Ishikawa (cell line): ENCODE measurements at regions not wholly inside any gene's neighbourhood (a gene's known extent, or its start where the extent isn't known, plus 50 kb on each side); places are given as distances from the start of the nearest gene placed in this dataset.

Experiments used
- CEBPB ChIP-seq: IDR thresholded peaks from 2 replicates; pipeline ENCODE4 v1.6.1; 2012
- CREB1 ChIP-seq: IDR thresholded peaks from 2 replicates; pipeline ENCODE4 v1.6.1; 2012; ENCODE audit warnings: low read depth
- EGR1 ChIP-seq: IDR thresholded peaks from 2 replicates; pipeline ENCODE4 v1.6.1; 2012
- EP300 ChIP-seq: IDR thresholded peaks from 2 replicates; pipeline ENCODE4 v1.6.1; 2012; ENCODE audit warnings: borderline replicate concordance
- FOXM1 ChIP-seq: IDR thresholded peaks from 2 replicates; pipeline ENCODE4 v1.6.1; 2012; ENCODE audit warnings: low read depth, borderline replicate concordance
- MAX ChIP-seq: IDR thresholded peaks from 2 replicates; pipeline ENCODE4 v1.6.1; 2012
- NFIC ChIP-seq: IDR thresholded peaks from 2 replicates; pipeline ENCODE4 v1.6.1; 2012
- RAD21 ChIP-seq: IDR thresholded peaks from 2 replicates; pipeline ENCODE4 v1.6.1; 2012; ENCODE audit warnings: low read depth
- REST ChIP-seq: IDR thresholded peaks from 2 replicates; pipeline ENCODE4 v1.6.1; 2012; ENCODE audit warnings: low read depth, mild to moderate bottlenecking
- TAF1 ChIP-seq: IDR thresholded peaks from 2 replicates; pipeline ENCODE4 v1.6.1; 2012; ENCODE audit warnings: low read depth, mild to moderate bottlenecking
- TCF12 ChIP-seq: IDR thresholded peaks from 2 replicates; pipeline ENCODE4 v1.6.1; 2012; ENCODE audit warnings: low read depth
- TEAD4 ChIP-seq: IDR thresholded peaks from 2 replicates; pipeline ENCODE4 v1.6.1; 2012
- YY1 ChIP-seq: IDR thresholded peaks from 2 replicates; pipeline ENCODE4 v1.6.1; 2012; ENCODE audit warnings: low read depth
- ZBTB7A ChIP-seq: IDR thresholded peaks from 2 replicates; pipeline ENCODE4 v1.6.1; 2012; ENCODE audit warnings: low read depth
- TF ChIP-seq, protein P1 (sequence below): IDR thresholded peaks from 2 replicates; pipeline ENCODE4 v1.6.1; 2012

DNA sequence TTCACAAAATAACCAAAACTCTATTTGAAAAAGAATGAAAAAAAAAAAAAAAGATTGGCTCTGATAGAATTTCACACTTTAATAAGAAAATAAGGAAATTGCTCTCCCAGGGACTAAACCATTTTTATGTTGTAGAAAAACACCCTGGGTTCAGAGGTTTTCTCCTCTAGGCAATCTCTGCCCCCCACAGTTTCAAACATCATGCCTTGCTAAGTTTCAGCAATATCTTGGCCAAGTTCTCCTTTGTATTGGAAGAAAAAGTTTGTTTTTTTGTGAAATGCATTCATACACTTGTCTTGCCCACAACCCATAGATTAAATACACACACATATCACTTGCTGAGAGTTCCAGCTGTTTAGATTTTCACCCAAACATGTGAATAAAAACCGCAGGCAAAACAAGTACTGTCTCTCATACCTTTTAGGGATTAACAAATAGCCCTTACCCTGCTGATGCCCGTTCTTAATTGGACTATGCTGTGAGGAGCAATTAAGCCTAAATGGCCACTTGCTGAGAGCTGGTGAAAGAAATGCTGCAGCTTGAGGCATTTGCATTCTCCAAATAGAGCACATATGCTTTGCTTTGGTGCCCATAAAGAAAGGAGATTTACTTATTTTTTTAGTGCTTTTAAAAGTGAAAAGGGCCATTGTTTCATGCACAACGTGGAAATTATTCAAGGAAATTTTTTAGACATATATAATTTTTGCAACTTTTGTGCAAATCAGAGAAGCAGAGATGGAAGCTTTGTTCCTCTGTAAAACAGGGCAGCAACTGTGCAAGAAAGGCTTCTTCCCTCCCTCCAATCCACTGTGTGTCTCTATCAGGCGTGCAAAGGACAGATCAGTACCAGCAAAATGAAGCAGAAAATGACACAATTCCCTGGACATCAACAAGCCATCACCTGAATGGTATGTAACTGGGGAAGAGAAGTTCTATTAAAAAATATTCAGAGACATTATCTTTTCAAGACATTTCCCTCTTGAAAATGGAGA, 262.4 kb upstream of the KIF2A start:
- TF ChIP-seq RAD21 = no peak
- no peak for TF ChIP-seq TAF1
- no peak for TF ChIP-seq MAX
- no peak for TF ChIP-seq EP300
- TF ChIP-seq, protein P1, sequence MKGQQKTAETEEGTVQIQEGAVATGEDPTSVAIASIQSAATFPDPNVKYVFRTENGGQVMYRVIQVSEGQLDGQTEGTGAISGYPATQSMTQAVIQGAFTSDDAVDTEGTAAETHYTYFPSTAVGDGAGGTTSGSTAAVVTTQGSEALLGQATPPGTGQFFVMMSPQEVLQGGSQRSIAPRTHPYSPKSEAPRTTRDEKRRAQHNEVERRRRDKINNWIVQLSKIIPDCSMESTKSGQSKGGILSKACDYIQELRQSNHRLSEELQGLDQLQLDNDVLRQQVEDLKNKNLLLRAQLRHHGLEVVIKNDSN = no peak
- TF ChIP-seq CREB1 = no peak
- TF ChIP-seq REST = no peak
- no peak for TF ChIP-seq CEBPB
- TF ChIP-seq FOXM1 = no peak
- TF ChIP-seq TEAD4 = no peak
- TF ChIP-seq ZBTB7A = no peak
- no peak for TF ChIP-seq EGR1

GRCh38 chr5:62044989-62045388, 261.0 kb upstream of the KIF2A start:
- TF ChIP-seq CEBPB (no peak), RAD21 (no peak), TEAD4 (no peak), NFIC (no peak), MAX (no peak), ZBTB7A (no peak), TCF12 (no peak), TAF1 (no peak), YY1 (no peak)
- TF ChIP-seq, protein P1 = no peak

- no peak for TF ChIP-seq ZBTB7A
- TF ChIP-seq, protein P1 = no peak
- TF ChIP-seq TAF1 = no peak
These were observed 259.8 kb upstream of the KIF2A start for GRCh38 chr5:62046191-62046590.

GRCh38 chr5:62051747-62052146, 254.3 kb upstream of the KIF2A start:
- TF ChIP-seq TAF1 (no peak), FOXM1 (no peak), TCF12 (no peak), EGR1 (no peak), RAD21 (no peak), EP300 (no peak), CEBPB (no peak), NFIC (no peak), MAX (no peak), REST (no peak)
- TF ChIP-seq, protein P1 = no peak

DNA sequence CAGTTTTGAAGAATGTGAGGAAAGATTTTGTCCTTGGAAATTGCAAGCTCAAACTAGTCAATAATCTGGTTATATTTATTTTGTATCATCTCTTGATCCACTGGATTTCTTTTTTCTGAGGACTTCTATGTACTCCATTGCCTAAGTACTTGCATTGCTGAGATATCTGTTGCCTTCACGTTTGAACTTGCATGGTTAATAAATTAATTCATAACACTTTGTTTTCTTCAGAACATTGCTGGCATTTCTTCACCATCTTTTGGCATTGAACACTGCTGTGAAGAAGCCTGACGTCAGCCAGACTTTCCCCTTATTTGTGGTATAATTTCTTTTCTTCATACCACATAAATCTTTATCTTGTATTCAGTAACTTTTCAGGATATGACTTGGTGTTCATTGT, 246.0 kb upstream of the KIF2A start:
- no peak for TF ChIP-seq REST
- TF ChIP-seq FOXM1 = no peak
- TF ChIP-seq TCF12 = no peak
- TF ChIP-seq CREB1 = no peak
- TF ChIP-seq NFIC = no peak
- TF ChIP-seq EP300 = no peak
- TF ChIP-seq RAD21 = no peak
- TF ChIP-seq MAX = no peak
- TF ChIP-seq ZBTB7A = no peak
